Epidermal melanocyte (primary cell): ENCODE measurements at regions not wholly inside any gene's neighbourhood (a gene's known extent, or its start where the extent isn't known, plus 50 kb on each side); places are given as distances from the start of the nearest gene placed in this dataset.

Experiments
- DNase-seq: peaks from one replicate; pipeline ENCODE4 v3.0.0; 2011; ENCODE audit warnings: low spot score; ENCODE audit not compliant: insufficient read length

- DNase-seq = no peak
Measured at GRCh38 chr5:97676608-97677007, 493.6 kb upstream of the RIOK2 start.

- no peak for DNase-seq
Measured at GRCh38 chr5:97694091-97694490, 511.0 kb upstream of the RIOK2 start.

- DNase-seq = no peak
Measured at GRCh38 chr5:97714424-97714823, 531.4 kb upstream of the RIOK2 start.

- DNase-seq = no peak
Measured at GRCh38 chr5:97726106-97726505, 543.1 kb upstream of the RIOK2 start.

GRCh38 chr5:97728920-97729319, 545.9 kb upstream of the RIOK2 start:
- no peak for DNase-seq

GRCh38 chr5:97729938-97730337, 546.9 kb upstream of the RIOK2 start:
- no peak for DNase-seq

- no peak for DNase-seq
Measured at GRCh38 chr5:97735209-97735608, 552.2 kb upstream of the RIOK2 start.

- DNase-seq = no peak
Measured at GRCh38 chr5:97737608-97738007, 554.6 kb upstream of the RIOK2 start.

- no peak for DNase-seq
Measured at GRCh38 chr5:97745817-97746216, 562.8 kb upstream of the RIOK2 start.

- no peak for DNase-seq
Measured at GRCh38 chr5:97750576-97750975, 567.5 kb upstream of the RIOK2 start.

GRCh38 chr5:97751540-97751939, 568.5 kb upstream of the RIOK2 start:
- DNase-seq = no peak

- no peak for DNase-seq
Measured at GRCh38 chr5:97752871-97753270, 569.8 kb upstream of the RIOK2 start.

- DNase-seq = no peak
Measured at GRCh38 chr5:97762483-97762882, 579.4 kb upstream of the RIOK2 start.

- DNase-seq = no peak
Measured at GRCh38 chr5:97764700-97765099, 581.7 kb upstream of the RIOK2 start.

GRCh38 chr5:97778451-97778850, 595.4 kb upstream of the RIOK2 start:
- no peak for DNase-seq

GRCh38 chr5:97788369-97788768, 605.3 kb upstream of the RIOK2 start:
- no peak for DNase-seq

- no peak for DNase-seq
Measured at GRCh38 chr5:97797994-97798451, 615.0 kb upstream of the RIOK2 start.

GRCh38 chr5:97801461-97801860, 618.4 kb upstream of the RIOK2 start:
- DNase-seq = no peak

- no peak for DNase-seq
Measured at GRCh38 chr5:97820138-97820537, 637.1 kb upstream of the RIOK2 start.

- DNase-seq = no peak
Measured at GRCh38 chr5:97832645-97833296, 649.7 kb upstream of the RIOK2 start.

- no peak for DNase-seq
Measured at GRCh38 chr5:97834561-97834960, 651.5 kb upstream of the RIOK2 start.

- DNase-seq = no peak
Measured at GRCh38 chr5:97835112-97835511, 652.1 kb upstream of the RIOK2 start.

- no peak for DNase-seq
Measured at GRCh38 chr5:97836816-97837215, 653.8 kb upstream of the RIOK2 start.

GRCh38 chr5:97838214-97838613, 655.2 kb upstream of the RIOK2 start:
- no peak for DNase-seq
